ENCODE measurements at regions not wholly inside any gene's neighbourhood (a gene's known extent, or its start where the extent isn't known, plus 50 kb on each side); places are given as distances from the start of the nearest gene placed in this dataset.

DNA sequence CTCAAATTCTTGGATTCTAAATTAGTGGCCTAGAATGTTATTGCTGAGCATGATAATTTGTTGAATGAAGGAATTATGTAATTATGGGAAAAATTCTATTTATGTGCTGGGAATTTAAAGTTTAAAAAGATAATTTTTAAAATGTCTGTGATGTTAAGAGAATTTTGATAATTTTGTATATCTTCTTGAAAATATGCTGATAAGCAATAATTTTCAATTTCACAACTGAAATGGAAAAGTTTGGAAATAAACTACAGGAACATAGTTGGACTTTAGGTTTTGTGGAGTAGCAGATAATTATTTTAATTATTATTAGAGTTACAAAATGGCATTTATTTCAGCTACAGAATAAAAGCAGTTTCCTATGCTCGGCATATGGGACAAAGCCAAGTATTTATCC is 268.5 kb upstream of the TPK1 start:
- H3K23me2 ChIP-seq (ENCODE audit: low read depth, low read length): no peaks in the 10 kb centered on the region

More for the DNA sequence above, 268.5 kb upstream of the TPK1 start:
- Histone ChIP-seq H3K27me3 (replicated peaks in 1 of 4; ENCODE audit: control insufficient read depth in 3 of 4, extremely low read depth in 1 of 4, insufficient read depth in 3 of 4, low read length in 3 of 4) (no peaks in the 10 kb centered on the region), H3K36me3 (ENCODE audit: control insufficient read depth in 2 of 4, insufficient read depth in 4 of 4, low read length in 3 of 4) (no peaks in the 10 kb centered on the region), H3K79me1 (ENCODE audit: low read depth, low read length) (no peaks in the 10 kb centered on the region), H2BK12ac (ENCODE audit: low read depth, low read length) (no peak overlapping the region), H3K27ac (ENCODE audit: low read depth, low read length) (no peak overlapping the region), H2BK5ac (ENCODE audit: low read depth, low read length) (no peak overlapping the region), H3K56ac (replicated peaks; ENCODE audit: insufficient read length, low read depth, low read length) (no peak overlapping the region), H3K4me1 (replicated peaks in 1 of 4; ENCODE audit: control insufficient read depth in 3 of 4, insufficient read depth in 4 of 4, low read length in 3 of 4) (no peaks in the 10 kb centered on the region), H3K14ac (ENCODE audit: insufficient read length) (no peak overlapping the region), H3K4me2 (ENCODE audit: insufficient read depth in 1 of 2, low read depth in 2 of 2, low read length in 2 of 2) (no peak overlapping the region), H2BK20ac (ENCODE audit: low read length) (no peak overlapping the region), H4K8ac (ENCODE audit: extremely low read depth, insufficient read depth, low read length) (no peak overlapping the region), H2AK5ac (ENCODE audit: low read depth, low read length) (no peak overlapping the region), H3K18ac (ENCODE audit: extremely low read depth, low read length) (no peak overlapping the region), H3K23ac (ENCODE audit: insufficient read length) (no peak overlapping the region), H2BK120ac (replicated peaks; ENCODE audit: low read depth, low read length) (no peak overlapping the region), H4K5ac (ENCODE audit: insufficient read length, low read depth, low read length) (no peak overlapping the region), H2BK15ac (ENCODE audit: low read length) (no peak overlapping the region), H3K4ac (replicated peaks; ENCODE audit: insufficient read length, low read depth, low read length) (no peak overlapping the region), H3K9ac (replicated peaks in 1 of 4; ENCODE audit: extremely low read depth in 1 of 4, low read depth in 3 of 4, low read length in 3 of 4) (no peak overlapping the region), H3K4me3 (ENCODE audit: extremely low read depth in 1 of 4, insufficient read depth in 2 of 4, low read depth in 3 of 4, low read length in 4 of 4) (no peak overlapping the region), H4K91ac (replicated peaks; ENCODE audit: insufficient read length, low read length) (no peak overlapping the region), H3K9me3 (ENCODE audit: insufficient read depth in 2 of 2, low read depth in 1 of 2, low read length in 1 of 2) (no peaks in the 10 kb centered on the region), H4K20me1 (replicated peaks in 1 of 2; ENCODE audit: control insufficient read depth in 1 of 2, insufficient read depth in 2 of 2, low read length in 2 of 2) (no peaks in the 10 kb centered on the region), H2AFZ (ENCODE audit: low read length) (no peak overlapping the region), H3K79me2 (ENCODE audit: control insufficient read depth in 1 of 2, insufficient read depth in 2 of 2, low read length in 2 of 2) (no peaks in the 10 kb centered on the region)
- no peak for FAIRE-seq
- no peak for DNase-seq (ENCODE audit: low read depth in 1 of 2, low spot score in 2 of 2)
- WGBS, 2 experiments (ENCODE audit: extremely low coverage in 1 of 2, insufficient coverage in 1 of 2, insufficient read length in 1 of 2, insufficient replicate concordance in 2 of 2, low coverage in 1 of 2, low lambda C conversion rate in 2 of 2, missing lambda C conversion rate in 1 of 2): 97% methylated on average over 1 of the region's 1 CpG; no CpG with 5 or more reads in 1 of the 2 experiments
- TF ChIP-seq E2F6 (IDR thresholded peaks at IDR 0.05) (no peak), SP1 (IDR thresholded peaks at IDR 0.05; ENCODE audit: low read depth, low read length) (no peak), ASH2L (IDR thresholded peaks at IDR 0.05; ENCODE audit: low read length) (no peak), POLR2A (IDR thresholded peaks at IDR 0.05; ENCODE audit: control extremely low read depth in 1 of 2, low read depth in 2 of 2, low read length in 2 of 2) (no peak), TAF7 (optimal IDR thresholded peaks at IDR 0.05; ENCODE audit: borderline replicate concordance, low read depth, low read length) (no peak), BCL11A (IDR thresholded peaks at IDR 0.05; ENCODE audit: low read depth in 2 of 2, low read length in 2 of 2) (no peak), POLR2AphosphoS5 (IDR thresholded peaks at IDR 0.05; ENCODE audit: low read depth, low read length) (no peak), CHD2 (IDR thresholded peaks at IDR 0.05; ENCODE audit: low read length) (no peak), MAFK (IDR thresholded peaks at IDR 0.05; ENCODE audit: low read depth, low read length) (no peak), SP2 (IDR thresholded peaks at IDR 0.05; ENCODE audit: low read length) (no peak), NANOG (IDR thresholded peaks at IDR 0.05; ENCODE audit: insufficient read depth, low read depth, low read length, poor library complexity, severe bottlenecking) (no peak), TAF1 (IDR thresholded peaks at IDR 0.05; ENCODE audit: low read depth, low read length) (no peak), PHF8 (conservative IDR thresholded peaks at IDR 0.05; ENCODE audit: low read depth, low read length) (no peak), POU5F1 (IDR thresholded peaks at IDR 0.05; ENCODE audit: low read depth, low read length) (no peak), CBX5 (IDR thresholded peaks at IDR 0.05; ENCODE audit: low read depth, low read length) (no peak), RXRA (IDR thresholded peaks at IDR 0.05; ENCODE audit: insufficient read depth, low read depth, low read length) (no peak), GTF2F1 (IDR thresholded peaks at IDR 0.05; ENCODE audit: borderline replicate concordance, low read depth, low read length) (no peak)
- POLR2A ChIA-PET (ENCODE audit: partially characterized antibody): no interaction called here
- CTCF ChIA-PET (ENCODE audit: partially characterized antibody): no interaction called here
